ENCODE measurements at regions not wholly inside any gene's neighbourhood (a gene's known extent, or its start where the extent isn't known, plus 50 kb on each side); places are given as distances from the start of the nearest gene placed in this dataset.
"Not testable (repeated sequence)": the region's sequence is repeated elsewhere in the genome, so short reads cannot be mapped to it uniquely, and the experiment has no call there.

DNA sequence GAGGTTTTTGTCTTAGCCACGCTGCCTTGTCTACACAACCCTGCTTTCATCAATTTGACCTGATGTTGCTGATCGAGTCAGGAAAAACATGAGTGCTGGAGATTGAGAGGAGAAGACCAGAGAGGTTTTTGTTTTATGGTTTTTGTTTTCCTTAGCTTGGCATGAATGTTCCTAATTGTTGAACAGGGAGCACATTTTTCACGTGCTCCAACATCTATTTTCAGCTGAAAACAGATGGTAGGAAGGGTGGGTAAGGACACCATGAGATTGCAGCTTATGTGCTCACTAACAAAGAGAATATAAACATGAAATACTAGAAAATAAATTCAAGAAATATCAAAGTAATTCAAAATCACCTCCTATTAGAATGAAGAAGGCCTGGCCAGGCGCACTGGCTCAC lies 79.9 kb upstream of the LMCD1 start:
- no peak for DNase-seq (ENCODE audit: low spot score)

DNA sequence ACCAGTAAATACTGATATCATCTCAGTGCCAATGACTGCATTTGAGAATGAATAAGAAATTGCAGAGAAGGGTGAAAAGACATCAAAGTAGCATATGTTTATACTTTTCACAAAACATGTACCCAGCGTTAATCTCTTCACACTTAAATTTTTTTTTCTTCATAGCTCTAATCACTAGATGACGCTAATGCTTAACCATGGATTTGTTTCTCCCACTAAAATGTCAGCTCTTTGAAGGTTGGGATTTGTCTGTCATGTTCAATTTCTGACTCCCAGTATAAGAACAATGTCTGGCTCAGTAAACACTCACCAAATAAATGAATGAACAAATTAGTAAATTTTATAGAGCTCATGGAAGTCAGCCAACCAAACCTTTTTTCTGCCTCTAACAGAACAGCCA lies 78.3 kb upstream of the LMCD1 start:
- no peak for DNase-seq (ENCODE audit: low spot score)

DNA sequence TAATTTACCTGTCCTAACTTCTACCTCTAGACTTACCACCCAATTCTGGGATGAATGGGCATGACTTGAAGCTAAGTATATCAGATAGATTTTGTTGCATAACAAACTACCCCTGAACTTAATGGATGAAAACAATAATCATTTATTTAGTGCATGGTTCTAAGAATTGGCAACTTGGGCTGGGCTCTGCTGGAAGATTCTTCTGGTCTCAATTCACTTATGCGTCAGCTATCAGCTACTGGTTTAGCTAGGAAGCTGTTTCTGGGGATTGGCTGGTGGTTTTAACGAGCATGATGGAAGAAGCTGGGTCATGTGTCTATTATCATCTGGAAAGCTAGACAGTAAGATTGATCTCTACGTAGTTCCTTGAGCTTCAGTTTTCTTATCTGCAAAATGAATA lies 77.3 kb upstream of the LMCD1 start:
- DNase-seq (ENCODE audit: low spot score) = no peak

DNA sequence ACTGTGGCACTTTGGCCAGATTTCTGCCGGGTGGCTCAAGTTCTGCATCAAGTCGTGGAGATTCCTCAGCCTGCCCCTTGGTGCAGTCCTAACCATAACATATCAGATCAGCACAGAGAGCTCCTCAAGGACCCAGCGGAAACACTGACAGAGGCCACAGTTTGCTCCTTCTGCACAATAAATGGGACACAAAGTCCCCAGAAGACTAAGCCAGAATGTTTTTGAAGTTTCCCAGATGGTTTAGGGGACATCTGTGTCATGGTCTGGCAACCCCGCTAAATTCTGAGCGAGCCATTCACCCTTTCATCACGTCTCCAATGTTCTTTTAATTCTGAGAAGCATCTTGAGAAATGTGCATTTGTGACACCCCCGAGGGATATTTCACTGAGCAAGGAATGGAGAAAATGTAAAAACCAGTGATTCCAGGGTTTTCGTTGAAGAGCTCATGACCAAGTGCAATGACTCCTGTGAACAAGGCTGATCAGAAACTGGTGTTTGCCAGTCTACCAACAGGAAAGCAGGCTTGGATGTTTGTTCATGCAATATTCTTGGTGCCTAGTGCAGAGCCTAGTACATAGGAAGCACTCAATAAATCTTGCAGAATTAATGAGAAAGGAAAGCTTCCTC lies 64.8 kb upstream of the LMCD1 start:
- DNase-seq (ENCODE audit: low spot score) = no peak

DNA sequence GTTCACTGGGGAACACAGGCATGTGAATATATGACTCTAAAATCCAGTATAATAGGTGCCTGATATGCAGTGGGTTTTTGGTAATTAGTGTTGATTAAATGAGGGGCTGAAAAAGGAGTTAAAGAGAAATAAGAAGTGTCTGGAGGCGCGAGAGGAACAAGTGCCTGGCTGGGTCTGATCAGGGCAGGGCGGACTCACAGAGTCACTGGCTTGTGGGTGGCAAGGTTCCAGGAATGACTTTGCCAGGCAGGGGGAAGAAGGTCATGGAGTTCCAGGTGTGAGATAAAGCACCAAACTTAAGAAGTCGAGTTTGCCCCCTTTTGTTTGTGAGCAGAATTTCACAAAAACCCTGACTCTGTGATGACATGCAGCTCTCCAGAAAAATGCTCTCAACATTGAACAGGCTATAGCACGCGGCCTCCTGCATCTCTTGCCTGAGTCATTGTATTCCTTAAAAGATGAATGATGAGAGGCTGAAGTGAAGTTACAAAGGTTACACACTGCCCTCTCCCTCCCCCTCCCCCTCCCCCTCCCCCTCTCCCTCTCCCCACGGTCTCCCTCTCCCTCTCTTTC lies 63.0 kb upstream of the LMCD1 start:
- DNase-seq (ENCODE audit: low spot score) = no peak

DNA sequence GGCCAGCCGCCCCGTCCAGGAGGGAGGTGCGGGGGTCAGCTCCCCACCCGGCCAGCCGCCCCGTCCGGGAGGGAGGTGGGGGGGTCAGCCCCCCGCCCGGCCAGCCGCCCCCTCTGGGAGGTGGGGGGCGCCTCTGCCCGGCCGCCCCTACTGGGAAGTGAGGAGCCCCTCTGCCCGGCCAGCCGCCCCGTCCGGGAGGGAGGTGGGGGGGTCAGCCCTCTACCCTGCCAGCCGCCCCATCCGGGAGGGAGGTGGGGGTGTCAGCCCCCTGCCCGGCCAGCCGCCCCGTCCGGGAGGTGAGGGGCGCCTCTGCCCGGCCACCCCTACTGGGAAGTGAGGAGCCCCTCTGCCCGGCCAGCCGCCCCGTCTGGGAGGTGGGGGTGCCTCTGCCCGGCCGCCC lies 61.5 kb upstream of the LMCD1 start:
- DNase-seq (ENCODE audit: low spot score) = not testable (repeated sequence)

DNA sequence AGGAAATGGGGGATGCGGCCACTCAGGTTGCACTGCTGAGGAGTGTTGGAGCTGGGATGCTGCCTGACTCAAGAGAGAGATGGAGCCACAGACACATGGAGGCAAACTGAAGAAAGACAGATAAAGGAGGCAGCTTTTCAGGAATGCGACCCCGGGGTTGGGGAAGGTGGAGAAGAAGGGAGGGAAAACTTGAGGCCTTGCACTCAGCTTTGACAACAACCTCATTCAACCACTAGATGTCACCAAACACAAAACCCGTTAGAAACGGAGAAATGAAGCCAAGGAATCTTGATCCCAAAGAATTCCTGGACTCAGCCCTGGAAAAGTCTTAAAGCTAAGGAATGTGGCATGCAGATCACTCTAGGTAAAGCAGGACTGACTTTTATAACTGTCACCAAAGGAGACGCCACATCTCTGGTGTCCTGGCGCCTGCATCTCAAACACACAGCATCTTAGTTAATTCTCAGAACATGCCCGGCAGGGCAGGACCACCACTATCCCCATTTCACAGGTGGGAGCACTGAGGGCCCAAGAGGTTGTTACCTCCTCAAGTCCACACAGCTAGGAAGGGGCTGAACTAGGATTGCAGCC lies 59.6 kb upstream of the LMCD1 start:
- DNase-seq (ENCODE audit: low spot score) = peak; percentile 77

DNA sequence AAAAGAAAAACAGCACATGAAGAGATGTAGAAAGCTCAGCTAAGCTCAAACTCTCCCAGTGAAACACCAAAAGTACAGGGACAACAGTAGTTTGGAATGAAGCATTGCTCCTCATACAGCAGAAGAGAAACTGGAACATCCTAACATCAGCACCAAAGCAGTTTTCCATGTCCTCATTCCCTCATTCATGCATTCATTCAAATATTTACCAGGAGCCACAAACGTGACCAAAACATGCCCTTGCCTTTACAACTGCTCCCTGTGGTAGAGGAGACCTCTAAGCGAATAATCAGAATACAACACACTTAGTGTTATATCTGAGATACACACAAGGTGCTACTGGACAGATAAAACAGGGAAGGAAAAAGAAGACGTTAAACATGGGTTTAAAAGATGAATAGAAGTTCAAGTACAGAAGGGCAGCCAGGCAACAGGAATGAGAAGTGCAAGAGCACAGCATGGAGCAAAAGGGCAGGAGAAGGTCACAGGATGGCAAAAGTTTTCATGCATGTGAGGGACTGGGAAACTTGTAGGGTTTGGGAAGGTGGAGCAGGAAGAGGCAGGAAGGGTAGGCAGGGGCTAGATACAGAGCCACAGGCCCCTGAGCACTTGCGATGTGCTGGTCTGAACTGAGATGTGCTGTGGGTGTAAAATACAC lies 58.5 kb upstream of the LMCD1 start:
- no peak for DNase-seq (ENCODE audit: low spot score)

DNA sequence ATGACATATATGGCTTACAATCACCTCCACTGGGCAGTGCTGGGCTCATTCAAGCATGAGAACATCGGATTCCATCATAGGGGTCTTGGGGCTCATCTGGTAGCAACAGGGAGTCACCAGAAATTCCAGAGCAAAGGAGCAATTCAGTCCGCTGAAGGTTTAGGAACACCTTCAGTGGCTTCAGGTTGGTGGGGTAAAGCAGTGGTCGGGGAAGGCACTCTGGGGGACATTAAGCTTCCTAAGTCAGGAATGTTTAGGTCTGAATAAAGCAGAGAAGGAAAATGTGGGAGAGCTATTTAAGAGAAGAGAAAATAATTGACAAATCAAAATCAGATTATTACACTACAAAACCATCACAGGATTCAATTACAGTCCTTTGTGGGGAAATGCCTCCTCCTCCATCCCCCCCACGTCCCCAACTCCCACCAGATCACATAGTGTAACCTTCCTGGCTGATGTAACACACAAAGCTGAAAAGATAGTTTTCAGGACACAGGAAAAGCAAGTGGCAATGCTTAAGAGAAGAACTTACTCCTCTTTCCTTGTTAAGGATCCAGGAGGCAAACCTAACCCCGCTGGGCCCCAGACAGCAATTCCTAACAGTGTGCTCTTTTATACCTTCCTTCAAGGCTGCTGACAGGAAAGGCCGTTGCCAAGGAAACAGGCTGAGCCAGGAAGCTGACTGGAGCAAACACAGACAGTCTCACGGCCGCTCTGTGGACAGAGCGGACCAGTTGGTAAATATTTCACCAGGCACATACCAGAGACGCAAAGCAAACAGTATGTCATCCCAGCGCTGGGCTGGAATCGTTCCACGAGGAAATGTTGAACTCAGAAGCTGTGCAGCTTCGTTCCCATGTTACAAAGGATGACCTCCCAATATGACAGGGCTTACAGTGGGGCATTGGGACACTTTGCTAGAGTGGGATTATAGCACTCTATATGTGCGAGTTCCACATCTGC lies 57.5 kb upstream of the LMCD1 start:
- peak; percentile 97 for DNase-seq (ENCODE audit: low spot score)

DNA sequence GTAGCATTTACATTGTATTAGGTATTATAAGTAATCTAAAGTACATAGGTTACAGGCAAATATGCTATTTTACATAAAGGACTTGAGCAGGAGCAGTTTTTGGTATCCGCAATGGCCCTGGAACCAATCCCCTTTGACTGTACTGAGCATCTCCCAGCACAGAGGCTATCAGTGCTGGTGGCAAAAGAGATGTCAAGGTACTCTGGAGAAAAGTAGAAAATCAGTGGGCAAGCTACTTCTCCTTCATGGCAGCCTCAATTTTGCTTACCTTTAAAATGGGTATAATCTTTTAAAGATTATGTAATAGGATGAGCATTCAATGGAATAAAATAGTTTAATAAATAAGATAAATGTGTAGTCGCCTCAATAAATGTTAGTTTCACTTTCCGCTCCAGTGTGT lies 56.7 kb upstream of the LMCD1 start:
- no peak for DNase-seq (ENCODE audit: low spot score)

DNA sequence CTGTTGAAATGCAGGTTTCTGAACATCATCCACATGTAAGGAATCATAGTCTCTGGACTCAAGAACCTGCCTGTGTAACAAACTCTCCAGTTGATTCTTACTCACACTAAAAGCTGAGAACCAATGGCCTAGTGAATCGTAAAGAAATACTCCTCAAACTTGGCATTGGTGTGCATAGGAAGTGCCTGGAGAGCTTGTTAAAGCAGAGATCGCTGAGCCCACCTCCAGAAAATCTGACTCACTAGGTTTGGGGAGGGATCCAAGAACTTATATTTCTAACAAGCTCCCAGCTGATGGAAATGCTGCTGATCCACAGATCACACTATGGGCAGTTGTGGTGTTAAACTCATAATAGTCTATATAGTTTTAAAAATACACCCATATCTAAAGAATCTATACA lies 55.8 kb upstream of the LMCD1 start:
- DNase-seq (ENCODE audit: low spot score) = peak; percentile 87

DNA sequence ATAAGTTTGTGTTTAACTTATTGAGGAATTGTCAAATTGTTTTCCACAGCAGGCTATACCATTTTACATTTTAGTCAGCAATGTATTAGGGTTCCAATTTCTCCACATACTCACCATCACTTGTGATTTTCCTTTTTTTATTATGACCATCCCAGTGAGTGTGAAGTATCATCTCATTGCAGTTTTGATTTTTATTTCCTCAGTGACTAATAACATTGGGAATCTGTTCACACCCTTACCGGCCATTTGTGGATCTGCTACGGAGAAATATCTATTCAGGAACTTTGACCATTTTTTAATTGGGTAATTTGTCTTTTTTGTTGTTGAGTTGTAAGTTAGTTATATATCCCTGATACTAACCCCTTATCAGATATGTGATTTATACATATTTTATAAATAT lies 54.8 kb upstream of the LMCD1 start:
- DNase-seq (ENCODE audit: low spot score) = no peak

DNA sequence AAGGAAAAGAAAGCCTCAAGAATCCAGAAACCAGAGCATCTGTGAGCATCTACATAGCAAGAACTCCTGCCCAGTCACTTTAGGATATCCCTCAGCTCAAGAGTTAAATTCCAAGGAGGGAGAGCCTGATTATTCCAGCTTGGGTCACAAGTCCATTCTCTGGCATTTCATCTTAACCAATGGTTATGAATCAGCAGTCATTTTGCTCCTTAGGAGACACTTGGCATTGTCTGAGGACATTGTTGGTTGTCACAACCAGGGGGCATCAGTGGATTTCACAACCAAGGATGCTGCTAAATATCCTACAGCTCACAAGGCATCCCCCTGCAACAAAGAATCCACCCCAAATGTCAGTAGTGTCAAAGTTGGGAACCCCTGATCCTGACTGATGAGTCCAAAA lies 51.0 kb upstream of the LMCD1 start:
- DNase-seq (ENCODE audit: low spot score) = no peak

DNA sequence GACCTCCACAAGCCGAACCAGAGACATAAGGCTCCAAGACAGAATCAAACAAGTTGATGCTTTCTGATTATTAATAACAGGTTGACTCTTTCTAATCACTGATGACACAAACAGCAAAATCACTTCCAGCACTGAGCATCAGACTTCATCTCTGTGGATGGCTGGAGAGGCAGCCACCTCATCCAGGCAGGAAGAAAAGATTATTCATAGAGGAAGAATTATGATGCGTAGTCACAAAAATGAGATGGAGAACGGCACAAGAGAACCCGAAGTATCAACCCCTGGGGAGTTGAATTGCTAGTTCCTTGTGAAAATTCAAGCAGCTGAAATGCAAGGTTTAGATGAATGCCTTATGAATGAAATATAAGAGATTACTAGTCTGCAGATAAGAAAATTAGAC lies 49.9 kb upstream of the LMCD1 start:
- peak; percentile 27 for DNase-seq (ENCODE audit: low spot score)

Data from A172 (cell line).